Stimulated activated CD8-positive, alpha-beta memory T cell treated with anti-CD3 and anti-CD28 coated beads, Interleukin-7, amount 100 ng/mL, for 48 hours (primary cell): ENCODE measurements at regions not wholly inside any gene's neighbourhood (a gene's known extent, or its start where the extent isn't known, plus 50 kb on each side); places are given as distances from the start of the nearest gene placed in this dataset.

Experiments used
- DNase-seq, 2 donors: peaks; one replicate each; pipeline ENCODE4 v3.0.0-alpha.2; 2020; ENCODE audit warnings: low read depth in 1 of 2; ENCODE audit errors: extremely low read depth in 1 of 2

- DNase-seq, result no peak
These were observed 718.9 kb upstream of the FANCL start for GRCh38 chr2:58959996-58960395.

- no peak for DNase-seq
These were observed 716.2 kb upstream of the FANCL start for GRCh38 chr2:58957188-58957840.

- no peak for DNase-seq
These were observed 713.8 kb upstream of the FANCL start for GRCh38 chr2:58954880-58955385.

- DNase-seq, result no peak
These were observed 710.6 kb upstream of the FANCL start for GRCh38 chr2:58951722-58952121.

GRCh38 chr2:58950795-58951462 lies 709.8 kb upstream of the FANCL start:
- DNase-seq, result no peak

- no peak for DNase-seq
These were observed 698.3 kb upstream of the FANCL start for GRCh38 chr2:58939388-58939787.

GRCh38 chr2:58938988-58939387 lies 697.9 kb upstream of the FANCL start:
- no peak for DNase-seq

- DNase-seq, result no peak
These were observed 691.7 kb upstream of the FANCL start for GRCh38 chr2:58932801-58933200.

- DNase-seq, result no peak
These were observed 689.4 kb upstream of the FANCL start for GRCh38 chr2:58930537-58930936.

GRCh38 chr2:58928973-58929372 lies 687.8 kb upstream of the FANCL start:
- DNase-seq, result no peak

- no peak for DNase-seq
These were observed 687.3 kb upstream of the FANCL start for GRCh38 chr2:58928391-58928790.

- DNase-seq, result no peak
These were observed 685.0 kb upstream of the FANCL start for GRCh38 chr2:58926112-58926511.

GRCh38 chr2:58925676-58926081 lies 684.6 kb upstream of the FANCL start:
- DNase-seq, result no peak

GRCh38 chr2:58923869-58924268 lies 682.7 kb upstream of the FANCL start:
- DNase-seq, result no peak

GRCh38 chr2:58922245-58922644 lies 681.1 kb upstream of the FANCL start:
- no peak for DNase-seq

- no peak for DNase-seq
These were observed 680.6 kb upstream of the FANCL start for GRCh38 chr2:58921676-58922075.

- no peak for DNase-seq
These were observed 678.9 kb upstream of the FANCL start for GRCh38 chr2:58920001-58920400.

GRCh38 chr2:58919316-58919715 lies 678.2 kb upstream of the FANCL start:
- DNase-seq, result no peak

- no peak for DNase-seq
These were observed 677.0 kb upstream of the FANCL start for GRCh38 chr2:58918141-58918540.

GRCh38 chr2:58917596-58917995 lies 676.5 kb upstream of the FANCL start:
- no peak for DNase-seq

- no peak for DNase-seq
These were observed 674.9 kb upstream of the FANCL start for GRCh38 chr2:58916063-58916462.

GRCh38 chr2:58914733-58915505 lies 673.8 kb upstream of the FANCL start:
- DNase-seq, result no peak
